Liver (tissue), 8 donors: ENCODE measurements at regions not wholly inside any gene's neighbourhood (a gene's known extent, or its start where the extent isn't known, plus 50 kb on each side); places are given as distances from the start of the nearest gene placed in this dataset.

Source experiments
- DNase-seq: peaks from one replicate; pipeline ENCODE4 v3.0.0-alpha.2; 2017; ENCODE audit warnings: low spot score
- H3K27ac ChIP-seq, 2 donors: one replicate each; pipeline ENCODE4 v1.7.0; 2013; ENCODE audit warnings: inconsistent platforms in 2 of 2, low read length in 2 of 2, control low read depth in 1 of 2, low read depth in 1 of 2, mild to moderate bottlenecking in 1 of 2
- H3K27me3 ChIP-seq, 4 donors: one replicate each; pipeline versions ENCODE4 v1.6.1 to v1.7.0; 2013; ENCODE audit warnings: low read length in 3 of 4, inconsistent platforms in 1 of 4, mild to moderate bottlenecking in 1 of 4, moderate library complexity in 1 of 4; ENCODE audit not compliant: control insufficient read depth in 4 of 4, insufficient read depth in 4 of 4
- H3K36me3 ChIP-seq, 4 donors: one replicate each; pipeline versions ENCODE4 v1.6.1 to v1.7.0; 2013; ENCODE audit warnings: low read length in 3 of 4, mild to moderate bottlenecking in 3 of 4, low read depth in 1 of 4, moderate library complexity in 1 of 4; ENCODE audit not compliant: control insufficient read depth in 4 of 4, insufficient read depth in 3 of 4
- H3K4me1 ChIP-seq, 4 donors: one replicate each; pipeline versions ENCODE4 v1.6.1 to v1.7.0; 2013; ENCODE audit warnings: low read length in 3 of 4, mild to moderate bottlenecking in 3 of 4, moderate library complexity in 1 of 4; ENCODE audit not compliant: control insufficient read depth in 4 of 4, insufficient read depth in 4 of 4
- H3K4me3 ChIP-seq, 3 donors: one replicate each; pipeline versions ENCODE4 v1.6.1 to v1.7.0; 2013; ENCODE audit warnings: low read length in 3 of 3, control low read depth in 1 of 3, low read depth in 1 of 3, mild to moderate bottlenecking in 1 of 3
- H3K9ac ChIP-seq, 2 donors: one replicate each; pipeline ENCODE4 v1.7.0; 2013; ENCODE audit warnings: low read length in 2 of 2, mild to moderate bottlenecking in 2 of 2, moderate library complexity in 2 of 2, control low read depth in 1 of 2, low read depth in 1 of 2
- H3K9me3 ChIP-seq, 4 donors: one replicate each; pipeline versions ENCODE4 v1.6.1 to v1.7.0; 2013; ENCODE audit warnings: low read length in 3 of 4; ENCODE audit not compliant: control insufficient read depth in 4 of 4
- ATF3 ChIP-seq: IDR thresholded peaks from 2 replicates; pipeline ENCODE4 v1.6.1; 2016; ENCODE audit warnings: antibody characterized with exemption
- CTCF ChIP-seq: fragments of 150-350 bp; IDR thresholded peaks from 2 replicates; pipeline ENCODE4 v1.5.1; 2017; ENCODE audit warnings: improper control_type of control experiment, low read depth, low read length; ENCODE audit not compliant: missing input control
- EGR1 ChIP-seq, 2 donors: IDR thresholded peaks; 2 replicates each; pipeline ENCODE4 v1.6.1; 2016 to 2018; ENCODE audit warnings: antibody characterized with exemption in 2 of 2, low read depth in 2 of 2
- FOXA1 ChIP-seq: IDR thresholded peaks from 2 replicates; pipeline ENCODE4 v1.6.1; 2016; ENCODE audit warnings: antibody characterized with exemption
- FOXA2 ChIP-seq: IDR thresholded peaks from 2 replicates; pipeline ENCODE4 v1.6.1; 2016; ENCODE audit warnings: antibody characterized with exemption
- GABPA ChIP-seq, 2 donors: IDR thresholded peaks in 1 of 2; conservative IDR thresholded peaks in 1 of 2; 2 replicates each; pipeline ENCODE4 v1.6.1; 2016; ENCODE audit warnings: antibody characterized with exemption in 2 of 2, mild to moderate bottlenecking in 1 of 2, moderate library complexity in 1 of 2
- HNF4A ChIP-seq, 2 donors: conservative IDR thresholded peaks; 2 replicates each; pipeline ENCODE4 v1.6.1; 2016; ENCODE audit warnings: antibody characterized with exemption in 2 of 2, mild to moderate bottlenecking in 2 of 2
- HNF4G ChIP-seq: IDR thresholded peaks from 2 replicates; pipeline ENCODE4 v1.6.1; 2016; ENCODE audit warnings: antibody characterized with exemption
- JUND ChIP-seq, 2 donors: IDR thresholded peaks; 2 replicates each; pipeline ENCODE4 v1.6.1; 2016; ENCODE audit warnings: antibody characterized with exemption in 2 of 2
- MAX ChIP-seq: IDR thresholded peaks from 2 replicates; pipeline ENCODE4 v1.6.1; 2016; ENCODE audit warnings: antibody characterized with exemption
- NR2F2 ChIP-seq: IDR thresholded peaks from 2 replicates; pipeline ENCODE4 v1.6.1; 2016; ENCODE audit warnings: antibody characterized with exemption
- RAD21 ChIP-seq, 2 donors: IDR thresholded peaks; 2 replicates each; pipeline ENCODE4 v1.6.1; 2016; ENCODE audit warnings: antibody characterized with exemption in 2 of 2, mild to moderate bottlenecking in 2 of 2
- REST ChIP-seq: IDR thresholded peaks from 2 replicates; pipeline ENCODE4 v1.6.1; 2016; ENCODE audit warnings: antibody characterized with exemption, mild to moderate bottlenecking
- RXRA ChIP-seq, 2 donors: IDR thresholded peaks; 2 replicates each; pipeline ENCODE4 v1.6.1; 2017 to 2018; ENCODE audit warnings: antibody characterized with exemption in 2 of 2, mild to moderate bottlenecking in 1 of 2
- SP1 ChIP-seq: IDR thresholded peaks from 2 replicates; pipeline ENCODE4 v1.6.1; 2018; ENCODE audit warnings: antibody characterized with exemption, mild to moderate bottlenecking
- TAF1 ChIP-seq: conservative IDR thresholded peaks from 2 replicates; pipeline ENCODE4 v1.6.1; 2016; ENCODE audit warnings: antibody characterized with exemption, mild to moderate bottlenecking
- YY1 ChIP-seq: IDR thresholded peaks from 2 replicates; pipeline ENCODE4 v1.6.1; 2016; ENCODE audit warnings: antibody characterized with exemption, mild to moderate bottlenecking
- ZBTB33 ChIP-seq: IDR thresholded peaks from 2 replicates; pipeline ENCODE4 v1.6.1; 2016; ENCODE audit warnings: antibody characterized with exemption
- WGBS: extraction: QIAGEN DNeasy Blood & Tissue Kit; methylation state at CpG from one replicate; pipeline ENCODE4 v1.1.7; 2013; 5-methylcytosine and 5-hydroxymethylcytosine counted together
- donor health status: healthy.
- donor health status: healthy.
- donor health status: healthy.
- donor health status: healthy.
- donor health status: healthy.

GRCh38 chr1:70778056-70778762, 269.4 kb downstream of the PTGER3 start:
- 70% methylated on average over 2 of the region's 2 CpGs for WGBS

More at GRCh38 chr1:70778056-70778762, 269.4 kb downstream of the PTGER3 start:
- Histone ChIP-seq H3K9me3 (no peaks in the 10 kb centered on the region), H3K4me3 (no peak overlapping the region), H3K27ac (no peak overlapping the region), H3K4me1 (no peaks in the 10 kb centered on the region), H3K9ac (no peak overlapping the region), H3K27me3 (peaks cover 0 to 5% (median 0%) of the 10 kb centered on the region in 4 donors), H3K36me3 (no peaks in the 10 kb centered on the region)
- TF ChIP-seq NR2F2, result no peak
- no peak for TF ChIP-seq RAD21 (IDR thresholded peaks at IDR 0.05)
- no peak for TF ChIP-seq ATF3
- TF ChIP-seq RXRA (IDR thresholded peaks at IDR 0.05), result no peak
- TF ChIP-seq FOXA2, result no peak
- no peak for TF ChIP-seq GABPA (IDR thresholded peaks at IDR 0.05 in 1 of 2, conservative IDR thresholded peaks at IDR 0.05 in 1 of 2)
- TF ChIP-seq CTCF, result no peak
- TF ChIP-seq MAX, result no peak
- no peak for TF ChIP-seq REST
- TF ChIP-seq YY1, result no peak
- TF ChIP-seq HNF4G, result no peak
- TF ChIP-seq TAF1, result no peak
- no peak for TF ChIP-seq JUND (IDR thresholded peaks at IDR 0.05)
- no peak for TF ChIP-seq HNF4A (conservative IDR thresholded peaks at IDR 0.05)
- no peak for TF ChIP-seq ZBTB33
- TF ChIP-seq EGR1 (IDR thresholded peaks at IDR 0.05; ENCODE audit: low read depth in 2 of 2), result no peak
- no peak for TF ChIP-seq FOXA1
- no peak for TF ChIP-seq SP1
- DNase-seq, result no peak
